ENCODE measurements at regions not wholly inside any gene's neighbourhood (a gene's known extent, or its start where the extent isn't known, plus 50 kb on each side); places are given as distances from the start of the nearest gene placed in this dataset.

DNA sequence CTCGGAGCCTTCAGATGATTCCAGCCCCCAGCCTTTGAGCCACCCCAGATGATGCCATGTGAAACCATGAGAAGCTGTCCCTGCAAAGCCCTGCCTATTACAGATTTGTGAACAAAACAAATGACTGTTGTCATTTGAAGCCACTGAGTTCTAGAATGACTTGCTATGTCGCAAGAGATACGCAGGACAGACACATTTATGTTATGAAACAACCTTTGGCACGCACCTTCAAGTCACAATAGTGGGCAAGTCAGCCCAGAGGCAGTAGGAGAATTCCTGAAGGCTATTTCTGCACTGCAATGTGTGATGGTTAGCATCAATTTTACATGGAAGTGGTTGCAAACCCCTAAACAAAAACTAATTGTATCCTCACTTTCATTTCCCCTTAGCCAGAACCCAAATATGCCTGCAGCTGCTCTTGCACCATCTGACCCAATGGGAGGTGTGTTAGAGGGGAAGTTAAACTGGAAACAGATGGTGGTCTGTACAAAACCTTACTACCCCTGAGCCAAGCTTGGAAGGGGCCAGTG lies 174.4 kb upstream of the ATP6AP2 start:
- DNase-seq (ENCODE audit: low read depth) = no peak

DNA sequence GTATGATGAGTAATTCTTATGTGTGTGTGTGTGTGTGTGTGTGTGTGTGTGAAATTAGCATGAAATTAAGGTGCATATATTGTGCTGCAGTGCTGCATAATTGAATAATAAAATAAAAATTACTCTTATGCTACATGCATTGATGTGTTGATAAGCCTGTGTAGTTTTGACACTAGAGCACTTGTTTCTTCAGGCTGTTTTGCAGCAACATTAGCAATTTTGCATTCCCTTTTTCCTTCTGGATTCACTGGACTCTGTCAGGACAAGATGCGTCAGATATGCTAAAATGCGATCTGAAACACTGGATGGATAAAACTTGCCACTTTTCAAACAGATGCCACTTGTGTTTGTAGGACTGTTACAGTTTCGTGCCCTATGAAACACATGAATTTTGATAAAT lies 175.4 kb upstream of the ATP6AP2 start:
- no peaks in the 10 kb centered on the region for H3K27me3 ChIP-seq (ENCODE audit: control insufficient read depth, insufficient read depth, low read length)
- H3K4me3 ChIP-seq (ENCODE audit: low read depth, low read length) = no peak overlapping the region
- no peak for DNase-seq (ENCODE audit: low read depth)
- TF ChIP-seq, protein P1, sequence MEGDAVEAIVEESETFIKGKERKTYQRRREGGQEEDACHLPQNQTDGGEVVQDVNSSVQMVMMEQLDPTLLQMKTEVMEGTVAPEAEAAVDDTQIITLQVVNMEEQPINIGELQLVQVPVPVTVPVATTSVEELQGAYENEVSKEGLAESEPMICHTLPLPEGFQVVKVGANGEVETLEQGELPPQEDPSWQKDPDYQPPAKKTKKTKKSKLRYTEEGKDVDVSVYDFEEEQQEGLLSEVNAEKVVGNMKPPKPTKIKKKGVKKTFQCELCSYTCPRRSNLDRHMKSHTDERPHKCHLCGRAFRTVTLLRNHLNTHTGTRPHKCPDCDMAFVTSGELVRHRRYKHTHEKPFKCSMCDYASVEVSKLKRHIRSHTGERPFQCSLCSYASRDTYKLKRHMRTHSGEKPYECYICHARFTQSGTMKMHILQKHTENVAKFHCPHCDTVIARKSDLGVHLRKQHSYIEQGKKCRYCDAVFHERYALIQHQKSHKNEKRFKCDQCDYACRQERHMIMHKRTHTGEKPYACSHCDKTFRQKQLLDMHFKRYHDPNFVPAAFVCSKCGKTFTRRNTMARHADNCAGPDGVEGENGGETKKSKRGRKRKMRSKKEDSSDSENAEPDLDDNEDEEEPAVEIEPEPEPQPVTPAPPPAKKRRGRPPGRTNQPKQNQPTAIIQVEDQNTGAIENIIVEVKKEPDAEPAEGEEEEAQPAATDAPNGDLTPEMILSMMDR (IDR thresholded peaks at IDR 0.05; ENCODE audit: insufficient read depth, low read length, poor library complexity, severe bottlenecking) = no peak
- H3K36me3 ChIP-seq (ENCODE audit: control insufficient read depth, insufficient read depth, low read length) = no peaks in the 10 kb centered on the region

More for the DNA sequence above, 174.4 kb upstream of the ATP6AP2 start:
- no peaks in the 10 kb centered on the region for H3K36me3 ChIP-seq (ENCODE audit: control insufficient read depth, insufficient read depth, low read length)
- H3K4me3 ChIP-seq (ENCODE audit: low read depth, low read length) = no peak overlapping the region
- TF ChIP-seq, protein P1 (IDR thresholded peaks at IDR 0.05; ENCODE audit: insufficient read depth, low read length, poor library complexity, severe bottlenecking) = no peak
- no peaks in the 10 kb centered on the region for H3K27me3 ChIP-seq (ENCODE audit: control insufficient read depth, insufficient read depth, low read length)

DNA sequence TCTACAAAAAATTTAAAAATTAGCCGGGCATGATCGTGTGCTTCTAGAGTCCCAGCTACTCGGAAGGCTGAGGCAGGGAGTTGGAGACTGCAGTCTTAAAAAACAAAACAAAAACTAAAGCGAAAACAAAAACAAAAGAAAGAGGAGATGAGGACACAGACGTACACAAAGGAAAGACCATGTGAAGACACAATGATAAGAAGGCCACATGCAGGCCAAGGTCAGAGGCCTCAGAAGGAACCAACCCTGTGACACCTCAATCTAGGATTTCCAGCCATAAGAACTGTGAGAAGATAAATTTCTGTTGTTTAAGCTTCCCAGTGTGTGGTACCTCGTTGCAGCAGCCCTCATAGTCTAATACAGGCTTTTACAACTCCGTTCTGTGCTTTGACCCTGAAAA lies 177.0 kb upstream of the ATP6AP2 start:
- H3K4me3 ChIP-seq (ENCODE audit: low read depth, low read length) = no peak overlapping the region
- H3K36me3 ChIP-seq (ENCODE audit: control insufficient read depth, insufficient read depth, low read length) = no peaks in the 10 kb centered on the region
- no peaks in the 10 kb centered on the region for H3K27me3 ChIP-seq (ENCODE audit: control insufficient read depth, insufficient read depth, low read length)
- TF ChIP-seq, protein P1 (IDR thresholded peaks at IDR 0.05; ENCODE audit: insufficient read depth, low read length, poor library complexity, severe bottlenecking) = no peak
- DNase-seq (ENCODE audit: low read depth) = no peak

DNA sequence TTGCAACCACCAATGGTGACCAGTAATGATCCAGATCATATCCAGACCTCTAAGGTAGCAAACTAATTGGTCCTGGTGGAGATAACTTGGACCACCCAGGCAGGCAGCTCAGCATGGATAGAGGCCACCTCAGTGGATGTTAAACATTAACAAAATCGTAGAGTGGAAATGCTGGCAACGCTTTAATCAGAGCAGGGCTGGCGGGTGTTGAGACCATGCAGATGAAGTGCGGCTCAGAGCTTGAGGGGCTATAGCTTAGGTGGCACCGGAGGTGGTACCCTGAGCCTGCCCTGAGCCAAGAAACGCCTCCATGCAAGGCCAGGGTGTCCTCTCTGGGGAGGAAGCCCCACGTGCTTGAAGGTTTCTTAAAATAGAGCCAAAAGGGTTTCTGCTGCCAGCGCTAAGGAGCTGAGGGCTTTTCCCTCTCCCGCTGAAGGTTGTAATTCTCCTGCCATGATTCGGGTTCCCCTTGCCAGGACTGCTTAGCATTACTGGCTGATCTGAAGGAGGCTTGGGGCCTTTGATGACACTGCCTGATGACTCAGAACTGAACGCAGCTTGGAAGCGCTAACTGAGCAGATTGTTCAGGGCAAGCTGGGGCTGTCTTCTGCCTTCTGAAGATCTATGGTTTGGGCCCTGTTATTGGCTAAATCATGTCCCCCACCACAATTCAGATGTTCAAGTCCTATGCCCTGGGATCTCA lies 177.8 kb upstream of the ATP6AP2 start:
- no peak overlapping the region for H3K4me3 ChIP-seq (ENCODE audit: low read depth, low read length)
- peak; percentile 31 for DNase-seq (ENCODE audit: low read depth)
- TF ChIP-seq, protein P1 (IDR thresholded peaks at IDR 0.05; ENCODE audit: insufficient read depth, low read length, poor library complexity, severe bottlenecking) = no peak
- no peaks in the 10 kb centered on the region for H3K36me3 ChIP-seq (ENCODE audit: control insufficient read depth, insufficient read depth, low read length)
- no peaks in the 10 kb centered on the region for H3K27me3 ChIP-seq (ENCODE audit: control insufficient read depth, insufficient read depth, low read length)

DNA sequence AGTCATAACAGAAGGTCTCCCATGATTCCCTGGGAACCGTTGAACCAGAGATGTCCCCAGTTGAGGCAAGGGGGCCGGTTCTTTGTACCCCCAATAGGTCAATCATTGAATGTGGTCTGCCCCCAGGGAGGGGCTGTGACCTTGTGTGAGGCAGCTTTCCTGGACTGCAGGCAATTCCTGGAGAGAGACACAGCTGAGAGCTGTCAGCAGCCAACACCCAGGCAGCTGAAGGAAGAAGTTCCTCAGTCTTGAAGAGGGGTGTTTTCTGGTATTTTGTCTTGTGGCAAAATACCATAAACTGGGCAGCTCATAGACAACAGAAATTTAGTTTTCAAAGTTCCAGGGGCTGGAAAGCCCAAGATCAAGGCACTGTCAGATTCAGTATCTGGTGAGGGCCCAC lies 185.7 kb upstream of the ATP6AP2 start:
- TF ChIP-seq, protein P1 (IDR thresholded peaks at IDR 0.05; ENCODE audit: insufficient read depth, low read length, poor library complexity, severe bottlenecking) = no peak
- Histone ChIP-seq H3K27me3 (ENCODE audit: control insufficient read depth, insufficient read depth, low read length) (no peaks in the 10 kb centered on the region), H3K36me3 (ENCODE audit: control insufficient read depth, insufficient read depth, low read length) (no peaks in the 10 kb centered on the region), H3K4me3 (ENCODE audit: low read depth, low read length) (no peak overlapping the region)
- no peak for DNase-seq (ENCODE audit: low read depth)

DNA sequence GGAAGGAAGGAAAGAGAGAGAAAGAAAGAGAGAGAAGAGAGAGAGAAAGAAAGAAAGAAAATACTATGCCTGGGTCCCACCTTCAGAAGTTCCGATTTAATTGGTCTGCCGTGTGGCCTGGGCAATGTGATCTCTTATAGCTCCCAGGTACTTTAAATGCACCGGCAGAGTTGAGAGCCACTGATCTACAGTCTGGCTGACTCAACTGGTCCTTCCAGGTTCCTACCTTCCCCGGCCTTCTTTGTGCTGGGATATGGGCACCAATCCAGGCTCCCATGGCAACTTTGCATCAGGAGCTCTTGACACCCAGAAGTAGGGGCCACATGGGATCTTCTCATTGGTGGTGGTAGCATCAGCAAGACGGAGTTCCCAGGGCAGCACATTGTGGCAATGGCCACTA lies 186.5 kb upstream of the ATP6AP2 start:
- TF ChIP-seq, protein P1 (IDR thresholded peaks at IDR 0.05; ENCODE audit: insufficient read depth, low read length, poor library complexity, severe bottlenecking) = no peak
- no peak overlapping the region for H3K4me3 ChIP-seq (ENCODE audit: low read depth, low read length)
- no peak for DNase-seq (ENCODE audit: low read depth)
- no peaks in the 10 kb centered on the region for H3K36me3 ChIP-seq (ENCODE audit: control insufficient read depth, insufficient read depth, low read length)
- no peaks in the 10 kb centered on the region for H3K27me3 ChIP-seq (ENCODE audit: control insufficient read depth, insufficient read depth, low read length)
